ENCODE measurements at regions not wholly inside any gene's neighbourhood (a gene's known extent, or its start where the extent isn't known, plus 50 kb on each side); places are given as distances from the start of the nearest gene placed in this dataset.
"Not testable (repeated sequence)": the region's sequence is repeated elsewhere in the genome, so short reads cannot be mapped to it uniquely, and the experiment has no call there.

DNA sequence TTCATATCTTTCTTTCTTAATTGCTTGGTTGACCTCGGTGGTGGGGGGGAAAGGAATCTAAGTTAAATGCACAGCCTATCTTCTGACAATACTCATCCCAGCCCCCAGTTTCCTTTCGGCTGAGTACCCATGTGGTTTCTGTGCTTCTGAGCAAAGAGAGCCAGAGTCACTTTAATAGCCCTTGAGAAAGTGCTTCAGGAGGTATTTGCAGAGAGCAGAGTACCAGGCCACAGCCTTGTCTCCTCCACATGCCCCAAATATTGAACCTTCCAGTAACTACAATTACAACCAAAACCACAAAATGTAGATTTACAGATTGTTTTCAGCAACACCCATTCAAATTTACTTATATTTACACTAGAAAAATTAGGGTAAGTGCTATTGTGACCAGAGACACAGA lies 647.4 kb downstream of the NR2F2 start:
- Histone ChIP-seq H3K36me3 (no peaks in the 10 kb centered on the region), H3K4me1 (no peaks in the 10 kb centered on the region), H3K27me3 (ENCODE audit: low read depth) (no peaks in the 10 kb centered on the region), H3K4me3 (no peak overlapping the region), H3K27ac (replicated peaks) (no peak overlapping the region), H3K9me3 (replicated peaks) (no peaks in the 10 kb centered on the region)
- TF ChIP-seq, protein P1, sequence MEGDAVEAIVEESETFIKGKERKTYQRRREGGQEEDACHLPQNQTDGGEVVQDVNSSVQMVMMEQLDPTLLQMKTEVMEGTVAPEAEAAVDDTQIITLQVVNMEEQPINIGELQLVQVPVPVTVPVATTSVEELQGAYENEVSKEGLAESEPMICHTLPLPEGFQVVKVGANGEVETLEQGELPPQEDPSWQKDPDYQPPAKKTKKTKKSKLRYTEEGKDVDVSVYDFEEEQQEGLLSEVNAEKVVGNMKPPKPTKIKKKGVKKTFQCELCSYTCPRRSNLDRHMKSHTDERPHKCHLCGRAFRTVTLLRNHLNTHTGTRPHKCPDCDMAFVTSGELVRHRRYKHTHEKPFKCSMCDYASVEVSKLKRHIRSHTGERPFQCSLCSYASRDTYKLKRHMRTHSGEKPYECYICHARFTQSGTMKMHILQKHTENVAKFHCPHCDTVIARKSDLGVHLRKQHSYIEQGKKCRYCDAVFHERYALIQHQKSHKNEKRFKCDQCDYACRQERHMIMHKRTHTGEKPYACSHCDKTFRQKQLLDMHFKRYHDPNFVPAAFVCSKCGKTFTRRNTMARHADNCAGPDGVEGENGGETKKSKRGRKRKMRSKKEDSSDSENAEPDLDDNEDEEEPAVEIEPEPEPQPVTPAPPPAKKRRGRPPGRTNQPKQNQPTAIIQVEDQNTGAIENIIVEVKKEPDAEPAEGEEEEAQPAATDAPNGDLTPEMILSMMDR (IDR thresholded peaks at IDR 0.05; ENCODE audit: borderline replicate concordance) = no peak
- intact Hi-C loops (cut with micrococcal nuclease) = no loop called here
- DNase-seq = no peak

DNA sequence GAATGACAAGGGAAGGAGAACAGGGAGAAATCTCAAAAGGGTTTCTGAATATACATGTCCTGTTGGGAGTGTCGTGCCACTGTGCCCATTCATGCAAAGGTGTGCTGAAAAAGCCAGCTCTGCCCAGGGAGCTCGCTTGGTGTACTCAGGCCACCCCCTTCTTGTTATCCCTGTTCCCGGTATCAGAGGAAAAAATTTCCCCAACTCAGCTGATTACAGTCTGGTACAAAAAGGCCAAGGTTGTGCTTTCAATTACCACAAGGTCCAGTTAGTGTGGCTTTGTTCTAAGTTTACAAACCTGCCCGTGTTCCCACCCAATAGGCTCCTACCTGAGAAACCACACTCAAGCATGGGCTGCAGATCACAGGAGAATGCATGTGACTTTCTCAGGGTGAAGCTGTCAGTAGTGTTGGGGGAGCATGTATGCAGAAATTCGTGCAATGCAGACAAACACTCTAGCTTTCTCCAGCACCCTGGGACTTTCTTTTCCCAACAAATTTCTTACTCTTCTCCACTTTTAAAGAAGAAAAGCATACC lies 648.5 kb downstream of the NR2F2 start:
- H3K27ac ChIP-seq (replicated peaks) = no peak overlapping the region
- TF ChIP-seq, protein P1 (IDR thresholded peaks at IDR 0.05; ENCODE audit: borderline replicate concordance) = no peak
- no peaks in the 10 kb centered on the region for H3K27me3 ChIP-seq (ENCODE audit: low read depth)
- no peaks in the 10 kb centered on the region for H3K36me3 ChIP-seq
- no peaks in the 10 kb centered on the region for H3K4me1 ChIP-seq
- no peaks in the 10 kb centered on the region for H3K9me3 ChIP-seq (replicated peaks)
- H3K4me3 ChIP-seq = no peak overlapping the region
- no peak for DNase-seq
- intact Hi-C loops (cut with micrococcal nuclease) = no loop called here

DNA sequence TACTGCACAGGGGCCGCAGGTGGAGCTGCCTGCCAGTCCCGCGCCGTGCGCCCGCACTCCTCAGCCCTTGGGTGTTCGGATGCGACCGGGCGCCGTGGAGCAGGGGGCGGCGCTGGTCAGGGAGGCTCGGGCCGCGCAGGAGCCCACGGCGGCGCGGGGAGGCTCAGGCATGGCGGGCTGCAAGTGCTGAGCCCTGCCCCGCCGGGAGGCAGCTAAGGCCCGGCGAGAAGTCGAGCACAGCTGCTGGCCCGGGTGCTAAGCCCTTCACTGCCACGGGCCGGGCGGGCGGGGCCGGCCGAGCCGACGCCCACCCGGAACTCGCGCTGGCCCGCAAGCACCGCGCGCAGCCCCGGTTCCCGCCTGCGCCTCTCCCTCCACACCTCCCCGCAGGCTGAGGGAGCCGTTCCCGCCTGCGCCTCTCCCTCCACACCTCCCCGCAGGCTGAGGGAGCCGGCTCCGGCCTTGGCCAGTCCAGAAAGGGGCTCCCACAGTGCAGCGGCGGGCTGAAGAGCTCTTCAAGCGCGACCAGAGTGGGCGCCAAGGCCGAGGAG lies 653.7 kb downstream of the NR2F2 start:
- H3K4me1 ChIP-seq; H3K27me3 ChIP-seq (ENCODE audit: low read depth); intact Hi-C loops (cut with micrococcal nuclease); H3K4me3 ChIP-seq; H3K27ac ChIP-seq (replicated peaks); H3K36me3 ChIP-seq; DNase-seq: not testable (repeated sequence)
- H3K9me3 ChIP-seq (replicated peaks) = peaks cover 26% of the 10 kb centered on the region

DNA sequence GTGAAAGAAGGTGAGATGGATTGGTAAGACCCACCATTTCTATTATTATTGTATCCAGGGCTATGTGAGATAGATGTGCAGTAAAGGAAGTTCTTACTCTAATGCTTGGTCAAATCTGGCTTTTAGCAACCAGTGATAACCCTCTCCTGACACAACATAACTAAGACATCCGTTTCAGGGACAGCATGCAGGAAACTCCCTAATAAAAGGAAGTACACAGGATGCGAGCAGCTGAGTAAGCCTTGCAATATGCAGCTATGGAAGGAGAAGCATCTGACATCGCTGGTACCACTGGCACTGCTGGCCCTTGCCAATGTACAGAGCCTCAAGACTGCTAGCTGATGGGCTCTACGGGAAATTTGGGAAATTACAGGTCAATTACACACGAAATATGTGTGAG lies 662.3 kb downstream of the NR2F2 start:
- no peak overlapping the region for H3K27ac ChIP-seq (replicated peaks)
- H3K36me3 ChIP-seq = no peaks in the 10 kb centered on the region
- intact Hi-C loops (cut with micrococcal nuclease) = no loop called here
- TF ChIP-seq, protein P1 (IDR thresholded peaks at IDR 0.05; ENCODE audit: borderline replicate concordance) = no peak
- H3K4me1 ChIP-seq = no peaks in the 10 kb centered on the region
- no peak overlapping the region for H3K4me3 ChIP-seq
- H3K27me3 ChIP-seq (ENCODE audit: low read depth) = no peaks in the 10 kb centered on the region
- no peak for DNase-seq
- peaks cover 54% of the 10 kb centered on the region for H3K9me3 ChIP-seq (replicated peaks)

DNA sequence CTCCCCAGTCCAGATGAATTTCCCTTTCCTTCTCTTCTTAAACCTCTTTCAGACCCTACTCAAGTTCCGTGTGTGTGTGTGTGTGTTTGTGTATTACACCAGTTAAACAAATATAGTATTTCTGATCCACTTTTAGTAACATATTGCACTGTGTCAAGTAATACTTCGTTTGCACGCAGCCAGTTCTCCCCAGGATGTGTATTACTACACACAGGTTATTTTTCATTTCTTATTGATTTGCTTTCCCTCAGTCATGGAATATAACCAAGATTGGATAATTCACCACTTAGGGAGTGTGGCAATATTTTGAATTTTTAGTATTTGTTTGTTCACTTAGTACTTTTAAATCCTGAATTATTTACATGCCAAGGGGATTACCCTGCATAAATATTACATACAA lies 667.0 kb downstream of the NR2F2 start:
- intact Hi-C loops (cut with micrococcal nuclease) = no loop called here
- TF ChIP-seq, protein P1 (IDR thresholded peaks at IDR 0.05; ENCODE audit: borderline replicate concordance) = no peak
- no peaks in the 10 kb centered on the region for H3K36me3 ChIP-seq
- H3K27me3 ChIP-seq (ENCODE audit: low read depth) = no peaks in the 10 kb centered on the region
- H3K4me3 ChIP-seq = no peak overlapping the region
- DNase-seq = no peak
- H3K9me3 ChIP-seq (replicated peaks) = peaks cover 7% of the 10 kb centered on the region
- no peak overlapping the region for H3K27ac ChIP-seq (replicated peaks)
- H3K4me1 ChIP-seq = no peaks in the 10 kb centered on the region

DNA sequence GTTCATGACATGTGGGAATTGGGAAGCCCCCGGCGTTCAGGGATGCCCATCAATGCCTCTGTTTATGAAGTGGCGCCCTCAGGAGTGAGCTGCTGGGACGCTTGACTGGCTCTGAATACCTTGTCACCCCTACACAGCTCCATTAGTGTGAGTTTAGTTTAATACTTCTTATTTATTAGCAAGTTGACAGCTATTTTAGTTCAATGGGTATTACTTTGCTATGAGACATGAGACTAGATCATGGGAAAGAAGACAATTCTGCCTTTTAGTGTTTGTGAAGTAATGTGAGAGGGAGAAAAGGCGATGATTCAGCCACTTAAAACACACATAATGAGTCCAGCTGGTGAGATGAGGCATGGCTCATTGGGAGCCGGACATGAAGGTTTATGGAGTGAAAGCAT lies 678.5 kb downstream of the NR2F2 start:
- Histone ChIP-seq H3K4me3 (no peak overlapping the region), H3K36me3 (no peaks in the 10 kb centered on the region), H3K4me1 (no peaks in the 10 kb centered on the region), H3K9me3 (replicated peaks) (no peaks in the 10 kb centered on the region), H3K27ac (replicated peaks) (no peak overlapping the region), H3K27me3 (ENCODE audit: low read depth) (no peaks in the 10 kb centered on the region)
- intact Hi-C loops (cut with micrococcal nuclease) = no loop called here
- no peak for DNase-seq
- TF ChIP-seq, protein P1 (IDR thresholded peaks at IDR 0.05; ENCODE audit: borderline replicate concordance) = no peak
